Transverse colon (tissue), 4 donors: ENCODE measurements at regions not wholly inside any gene's neighbourhood (a gene's known extent, or its start where the extent isn't known, plus 50 kb on each side); places are given as distances from the start of the nearest gene placed in this dataset.

Experiments used
- EP300 ChIP-seq: sonication (generic); formaldehyde crosslinking; IDR thresholded peaks from one replicate; pipeline ENCODE4 v1.6.1; 2017; ENCODE audit warnings: antibody characterized with exemption, low read depth
- POLR2A ChIP-seq: fragments of 450-650 bp; IDR thresholded peaks from one replicate; pipeline ENCODE4 v1.6.1; 2016; ENCODE audit warnings: antibody characterized with exemption, mild to moderate bottlenecking, moderate library complexity
- POLR2AphosphoS5 ChIP-seq, 3 donors: sonication (generic); formaldehyde crosslinking; IDR thresholded peaks; one replicate each; pipeline ENCODE4 v1.6.1; 2016; ENCODE audit warnings: antibody characterized with exemption in 3 of 3
- TF ChIP-seq, protein P1 (sequence below), 5 experiments: fragments of 200-600 bp in 3 of 5; fragments of 450-650 bp in 2 of 5; sonication (generic) in 3 of 5; IDR thresholded peaks; 1 replicate in 2 of 5; 2 replicates in 3 of 5; pipeline ENCODE4 v1.5.1; 2016 to 2017; ENCODE audit warnings: antibody characterized with exemption in 5 of 5, inconsistent platforms in 3 of 5, mild to moderate bottlenecking in 2 of 5, moderate library complexity in 1 of 5

DNA sequence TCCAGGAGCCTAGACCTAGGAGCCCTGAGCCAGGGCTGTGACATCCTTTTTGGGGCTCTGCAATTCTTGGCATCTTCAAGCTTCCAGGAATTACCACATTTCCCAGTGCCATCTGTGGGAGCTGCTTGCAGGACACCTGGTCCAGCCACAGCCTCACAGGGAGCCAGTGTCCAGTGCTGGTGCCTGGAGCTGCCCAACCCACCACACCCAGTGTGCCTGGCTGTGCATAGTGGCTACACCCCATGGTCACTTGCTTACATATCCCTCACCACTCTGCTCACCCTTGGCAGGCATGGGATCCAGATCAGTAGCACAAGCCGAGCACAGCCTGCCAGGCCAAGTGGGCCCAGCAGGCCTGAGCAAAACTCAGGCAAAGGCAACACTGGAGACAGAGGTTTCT lies 2151.4 kb upstream of the PCDH20 start:
- TF ChIP-seq POLR2AphosphoS5 (IDR thresholded peaks at IDR 0.05) (no peak), POLR2A (no peak), EP300 (no peak)
- TF ChIP-seq, protein P1, sequence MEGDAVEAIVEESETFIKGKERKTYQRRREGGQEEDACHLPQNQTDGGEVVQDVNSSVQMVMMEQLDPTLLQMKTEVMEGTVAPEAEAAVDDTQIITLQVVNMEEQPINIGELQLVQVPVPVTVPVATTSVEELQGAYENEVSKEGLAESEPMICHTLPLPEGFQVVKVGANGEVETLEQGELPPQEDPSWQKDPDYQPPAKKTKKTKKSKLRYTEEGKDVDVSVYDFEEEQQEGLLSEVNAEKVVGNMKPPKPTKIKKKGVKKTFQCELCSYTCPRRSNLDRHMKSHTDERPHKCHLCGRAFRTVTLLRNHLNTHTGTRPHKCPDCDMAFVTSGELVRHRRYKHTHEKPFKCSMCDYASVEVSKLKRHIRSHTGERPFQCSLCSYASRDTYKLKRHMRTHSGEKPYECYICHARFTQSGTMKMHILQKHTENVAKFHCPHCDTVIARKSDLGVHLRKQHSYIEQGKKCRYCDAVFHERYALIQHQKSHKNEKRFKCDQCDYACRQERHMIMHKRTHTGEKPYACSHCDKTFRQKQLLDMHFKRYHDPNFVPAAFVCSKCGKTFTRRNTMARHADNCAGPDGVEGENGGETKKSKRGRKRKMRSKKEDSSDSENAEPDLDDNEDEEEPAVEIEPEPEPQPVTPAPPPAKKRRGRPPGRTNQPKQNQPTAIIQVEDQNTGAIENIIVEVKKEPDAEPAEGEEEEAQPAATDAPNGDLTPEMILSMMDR (IDR thresholded peaks at IDR 0.05): no peak
